ENCODE measurements at regions not wholly inside any gene's neighbourhood (a gene's known extent, or its start where the extent isn't known, plus 50 kb on each side); places are given as distances from the start of the nearest gene placed in this dataset.

- Histone ChIP-seq H3K4me3 (ENCODE audit: insufficient read depth, low read length, poor library complexity, severe bottlenecking) (no peak overlapping the region), H3K9ac (ENCODE audit: low read length) (no peak overlapping the region), H3F3A (ENCODE audit: insufficient read depth) (no peaks in the 10 kb centered on the region), H3K9me3 (ENCODE audit: insufficient read depth, low read length) (no peaks in the 10 kb centered on the region), H3K4me2 (ENCODE audit: low read depth, low read length, poor library complexity, severe bottlenecking) (no peak overlapping the region), H3K36me3 (ENCODE audit: low read length) (no peaks in the 10 kb centered on the region), H2AFZ (ENCODE audit: low read depth, low read length, severe bottlenecking) (no peak overlapping the region), H3K79me2 (ENCODE audit: insufficient read depth, low read length) (no peaks in the 10 kb centered on the region), H4K20me1 (ENCODE audit: low read depth, low read length) (no peaks in the 10 kb centered on the region), H3K9me2 (replicated peaks; ENCODE audit: insufficient read depth, low read length) (no peaks in the 10 kb centered on the region), H3K27me3 (ENCODE audit: low read length) (no peaks in the 10 kb centered on the region), H3K27ac (ENCODE audit: low read depth, low read length) (no peak overlapping the region)
- TF ChIP-seq EZH2phosphoT487 (conservative IDR thresholded peaks at IDR 0.05; ENCODE audit: low read length) (no peak), CTCF (IDR thresholded peaks at IDR 0.05; ENCODE audit: insufficient read depth, low read length, poor library complexity, severe bottlenecking) (no peak)
Observed at GRCh38 chr4:151468715-151469696, 60.0 kb downstream of the FHIP1A start.

GRCh38 chr4:151469970-151470369 is 61.0 kb downstream of the FHIP1A start:
- TF ChIP-seq CTCF (IDR thresholded peaks at IDR 0.05; ENCODE audit: insufficient read depth, low read length, poor library complexity, severe bottlenecking) (no peak), EZH2phosphoT487 (conservative IDR thresholded peaks at IDR 0.05; ENCODE audit: low read length) (no peak)
- no peaks in the 10 kb centered on the region for H3K27me3 ChIP-seq (ENCODE audit: low read length)
- H3K79me2 ChIP-seq (ENCODE audit: insufficient read depth, low read length) = no peaks in the 10 kb centered on the region
- H4K20me1 ChIP-seq (ENCODE audit: low read depth, low read length) = no peaks in the 10 kb centered on the region
- H3K9me3 ChIP-seq (ENCODE audit: insufficient read depth, low read length) = no peaks in the 10 kb centered on the region
- H2AFZ ChIP-seq (ENCODE audit: low read depth, low read length, severe bottlenecking) = no peak overlapping the region
- H3K36me3 ChIP-seq (ENCODE audit: low read length) = no peaks in the 10 kb centered on the region
- no peaks in the 10 kb centered on the region for H3K9me2 ChIP-seq (replicated peaks; ENCODE audit: insufficient read depth, low read length)
- no peak overlapping the region for H3K9ac ChIP-seq (ENCODE audit: low read length)
- H3K4me2 ChIP-seq (ENCODE audit: low read depth, low read length, poor library complexity, severe bottlenecking) = no peak overlapping the region
- no peak overlapping the region for H3K4me3 ChIP-seq (ENCODE audit: insufficient read depth, low read length, poor library complexity, severe bottlenecking)
- no peaks in the 10 kb centered on the region for H3F3A ChIP-seq (ENCODE audit: insufficient read depth)
- no peak overlapping the region for H3K27ac ChIP-seq (ENCODE audit: low read depth, low read length)

GRCh38 chr4:151471728-151472127 is 62.8 kb downstream of the FHIP1A start:
- TF ChIP-seq CTCF (IDR thresholded peaks at IDR 0.05; ENCODE audit: insufficient read depth, low read length, poor library complexity, severe bottlenecking) (no peak), EZH2phosphoT487 (conservative IDR thresholded peaks at IDR 0.05; ENCODE audit: low read length) (no peak)

More at GRCh38 chr4:151471728-151472127, 62.8 kb downstream of the FHIP1A start:
- Histone ChIP-seq H3F3A (ENCODE audit: insufficient read depth) (no peaks in the 10 kb centered on the region), H3K27me3 (ENCODE audit: low read length) (no peaks in the 10 kb centered on the region), H3K9me3 (ENCODE audit: insufficient read depth, low read length) (no peaks in the 10 kb centered on the region), H3K79me2 (ENCODE audit: insufficient read depth, low read length) (no peaks in the 10 kb centered on the region), H3K4me3 (ENCODE audit: insufficient read depth, low read length, poor library complexity, severe bottlenecking) (no peak overlapping the region), H3K9ac (ENCODE audit: low read length) (no peak overlapping the region), H2AFZ (ENCODE audit: low read depth, low read length, severe bottlenecking) (no peak overlapping the region), H3K27ac (ENCODE audit: low read depth, low read length) (no peak overlapping the region), H3K4me2 (ENCODE audit: low read depth, low read length, poor library complexity, severe bottlenecking) (no peak overlapping the region), H4K20me1 (ENCODE audit: low read depth, low read length) (no peaks in the 10 kb centered on the region), H3K9me2 (replicated peaks; ENCODE audit: insufficient read depth, low read length) (no peaks in the 10 kb centered on the region), H3K36me3 (ENCODE audit: low read length) (no peaks in the 10 kb centered on the region)

All from SU-DHL-6 (cell line).